ENCODE measurements at regions not wholly inside any gene's neighbourhood (a gene's known extent, or its start where the extent isn't known, plus 50 kb on each side); places are given as distances from the start of the nearest gene placed in this dataset.

- WGBS, 4 donors = 68 to 77% (median 72%) methylated on average over 2 of the region's 2 CpGs
- no peak for TF ChIP-seq CTCF (IDR thresholded peaks at IDR 0.05)
- no peak for TF ChIP-seq POLR2A (IDR thresholded peaks at IDR 0.05)
Measured at GRCh38 chr2:234593636-234594035, 96.8 kb upstream of the ARL4C start.

GRCh38 chr2:234592541-234592940 lies 95.7 kb upstream of the ARL4C start:
- H3K4me3 ChIP-seq = no peak overlapping the region
- DNase-seq = no peak
- H3K9me3 ChIP-seq = no peaks in the 10 kb centered on the region
- 87 to 92% (median 90%) methylated on average over 5 of the region's 5 CpGs for WGBS, 4 donors
- H3K4me1 ChIP-seq = no peaks in the 10 kb centered on the region
- no peaks in the 10 kb centered on the region for H3K36me3 ChIP-seq
- intact Hi-C loops (cut with DNase I) = no loop called here
- ATAC-seq = no peak
- TF ChIP-seq CTCF (IDR thresholded peaks at IDR 0.05) (no peak), POLR2A (IDR thresholded peaks at IDR 0.05) (no peak)
- peaks cover 0 to 5% (median 0%) of the 10 kb centered on the region in 9 donors for H3K27me3 ChIP-seq
- no peak overlapping the region for H3K27ac ChIP-seq

More at GRCh38 chr2:234593636-234594035, 96.8 kb upstream of the ARL4C start:
- Histone ChIP-seq H3K9me3 (no peaks in the 10 kb centered on the region), H3K36me3 (no peaks in the 10 kb centered on the region), H3K27ac (no peak overlapping the region), H3K27me3 (peaks cover 0 to 5% (median 0%) of the 10 kb centered on the region in 9 donors), H3K4me1 (no peaks in the 10 kb centered on the region), H3K4me3 (no peak overlapping the region)
- intact Hi-C loops (cut with DNase I) = no loop called here
- ATAC-seq = no peak
- DNase-seq = no peak

GRCh38 chr2:234590076-234590475 lies 93.2 kb upstream of the ARL4C start:
- no peaks in the 10 kb centered on the region for H3K4me1 ChIP-seq
- H3K27ac ChIP-seq = no peak overlapping the region
- H3K4me3 ChIP-seq = no peak overlapping the region
- 73 to 84% (median 77%) methylated on average over 3 of the region's 3 CpGs for WGBS, 4 donors
- intact Hi-C loops (cut with DNase I) = no loop called here
- H3K36me3 ChIP-seq = no peaks in the 10 kb centered on the region
- TF ChIP-seq CTCF (IDR thresholded peaks at IDR 0.05) = no peak
- no peak for TF ChIP-seq POLR2A (IDR thresholded peaks at IDR 0.05)
- H3K9me3 ChIP-seq = no peaks in the 10 kb centered on the region
- H3K27me3 ChIP-seq = peaks cover 0 to 5% (median 0%) of the 10 kb centered on the region in 9 donors
- no peak for DNase-seq
- no peak for ATAC-seq

GRCh38 chr2:234588054-234588430 lies 91.2 kb upstream of the ARL4C start:
- Histone ChIP-seq H3K27me3 (peaks cover 0 to 11% (median 0%) of the 10 kb centered on the region in 9 donors), H3K4me1 (no peaks in the 10 kb centered on the region), H3K27ac (no peak overlapping the region), H3K4me3 (no peak overlapping the region), H3K36me3 (no peaks in the 10 kb centered on the region), H3K9me3 (no peaks in the 10 kb centered on the region)
- ATAC-seq (no peak), DNase-seq (no peak)
- WGBS, 4 donors = 94 to 97% (median 96%) methylated on average over 4 of the region's 4 CpGs
- TF ChIP-seq CTCF (IDR thresholded peaks at IDR 0.05) (no peak), POLR2A (IDR thresholded peaks at IDR 0.05) (no peak)
- intact Hi-C loops (cut with DNase I) = no loop called here

Data from heart left ventricle (tissue), 16 donors.